Peyer's patch (tissue), 4 donors: ENCODE measurements at regions not wholly inside any gene's neighbourhood (a gene's known extent, or its start where the extent isn't known, plus 50 kb on each side); places are given as distances from the start of the nearest gene placed in this dataset.

Experiments used
- DNase-seq, 3 donors: peaks; one replicate each; pipeline ENCODE4 v3.0.0-alpha.2; 2017 to 2019
- H3K27ac ChIP-seq, 4 donors: fragments of 200-600 bp; sonication (generic); one replicate each; pipeline ENCODE4 v1.5.1; 2016 to 2019
- H3K27me3 ChIP-seq, 2 donors: fragments of 200-600 bp; sonication (generic); one replicate each; pipeline ENCODE4 v1.5.1; 2019
- H3K36me3 ChIP-seq, 3 donors: fragments of 200-600 bp; sonication (generic); one replicate each; pipeline ENCODE4 v1.5.1; 2016 to 2019
- H3K4me1 ChIP-seq, 4 donors: fragments of 200-600 bp; sonication (generic); one replicate each; pipeline ENCODE4 v1.5.1; 2016 to 2019
- H3K4me3 ChIP-seq, 4 donors: fragments of 200-600 bp; sonication (generic); 1 replicate in 3 of 4; 2 replicates in 1 of 4; pipeline ENCODE4 v1.5.1; 2016 to 2019; ENCODE audit warnings: mild to moderate bottlenecking in 1 of 4
- H3K9me3 ChIP-seq, 4 donors: fragments of 200-600 bp; sonication (generic); one replicate each; pipeline ENCODE4 v1.5.1; 2016 to 2019; ENCODE audit warnings: mild to moderate bottlenecking in 1 of 4
- CTCF ChIP-seq, 6 experiments: fragments of 450-650 bp in 4 of 6; fragments of 200-600 bp in 2 of 6; sonication (generic) in 1 of 6; IDR thresholded peaks; one replicate each; pipeline ENCODE4 v1.5.1; 2017 to 2019; ENCODE audit warnings: antibody characterized with exemption in 6 of 6, mild to moderate bottlenecking in 3 of 6, moderate library complexity in 1 of 6
- POLR2A ChIP-seq, 2 donors: fragments of 450-650 bp; IDR thresholded peaks; one replicate each; pipeline ENCODE4 v1.5.1; 2017; ENCODE audit warnings: antibody characterized with exemption in 2 of 2, mild to moderate bottlenecking in 2 of 2, moderate library complexity in 2 of 2

DNA sequence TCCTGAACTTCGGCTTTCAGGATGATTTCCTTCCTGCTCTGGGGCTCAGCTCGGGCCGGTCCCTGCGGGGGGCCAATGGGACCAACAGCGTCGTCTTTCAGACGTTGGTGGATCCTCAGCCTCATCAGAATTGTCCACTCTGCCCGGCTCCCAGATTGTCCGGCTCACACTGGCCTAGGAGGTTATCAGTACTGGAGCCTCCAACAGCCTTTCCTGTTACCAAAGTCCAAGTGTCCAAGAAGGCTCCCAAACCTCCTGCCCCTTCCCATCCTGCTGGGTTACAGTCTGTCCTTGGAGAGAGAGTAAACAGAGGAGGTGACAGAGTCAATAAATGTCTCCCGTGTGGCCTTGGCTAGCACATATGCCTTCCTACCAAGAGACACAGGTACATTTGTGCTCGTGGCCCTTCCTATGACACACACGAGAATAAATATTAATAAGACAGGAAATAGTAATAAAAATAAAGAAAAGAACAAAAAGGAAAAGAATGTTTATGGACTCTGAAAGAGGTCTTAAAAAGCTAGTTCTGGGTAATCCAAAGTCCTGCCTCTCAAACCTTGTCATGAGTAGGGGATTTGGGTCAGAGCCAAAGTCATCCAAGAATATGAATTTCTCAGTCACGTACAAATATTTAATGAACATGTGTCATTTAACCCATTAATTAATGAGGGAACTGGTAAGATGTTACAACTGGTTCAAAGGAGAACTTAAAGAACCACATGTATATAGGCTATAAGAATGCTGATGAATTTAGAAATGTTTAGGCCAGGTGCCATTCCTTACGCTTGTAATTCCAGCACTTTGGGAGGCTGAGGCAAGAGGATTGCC is 80.8 kb upstream of the SLC2A1 start:
- no peaks in the 10 kb centered on the region for H3K36me3 ChIP-seq
- no peak overlapping the region for H3K4me3 ChIP-seq
- no peak for DNase-seq
- no peaks in the 10 kb centered on the region for H3K27me3 ChIP-seq
- H3K4me1 ChIP-seq = peaks cover 0 to 8% (median 3%) of the 10 kb centered on the region in 4 donors
- H3K9me3 ChIP-seq = no peaks in the 10 kb centered on the region
- H3K27ac ChIP-seq = no peak overlapping the region
- no peak for TF ChIP-seq POLR2A (IDR thresholded peaks at IDR 0.05)
- no peak for TF ChIP-seq CTCF (IDR thresholded peaks at IDR 0.05)

DNA sequence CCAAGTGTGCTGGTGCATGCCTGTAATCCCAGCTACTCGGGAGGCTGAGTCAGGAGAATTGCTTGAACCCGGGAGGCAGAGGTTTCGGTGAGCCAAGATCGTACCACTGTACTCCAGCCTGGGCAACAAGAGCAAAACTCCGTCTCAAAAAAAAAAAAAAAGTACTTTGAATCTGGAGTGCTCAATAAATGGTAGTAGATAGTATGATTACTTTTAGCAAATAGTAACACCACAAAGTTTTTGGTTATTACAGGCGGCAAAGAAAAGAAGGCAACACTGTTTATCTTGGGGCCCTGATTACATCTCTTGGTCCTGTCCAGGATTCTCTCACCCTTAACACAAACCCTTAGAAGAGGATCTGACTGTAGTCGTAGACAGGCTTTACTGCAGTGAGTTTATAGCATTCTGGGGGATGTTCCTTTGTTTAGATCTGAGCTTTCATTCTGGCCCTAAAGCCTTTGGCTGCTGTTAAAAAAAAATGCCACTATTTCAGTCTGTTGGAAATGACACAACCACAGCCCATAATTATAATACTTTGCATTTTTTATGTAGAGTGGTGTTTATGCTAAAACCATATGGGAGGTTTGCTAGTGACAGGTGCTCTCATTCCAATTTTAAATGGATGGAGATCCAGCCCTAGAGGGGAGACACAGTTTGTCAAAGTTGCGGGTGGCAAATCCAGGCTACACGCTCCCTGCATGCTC is 79.7 kb upstream of the SLC2A1 start:
- Histone ChIP-seq H3K9me3 (no peaks in the 10 kb centered on the region), H3K27ac (no peak overlapping the region), H3K4me1 (peaks cover 0 to 14% (median 3%) of the 10 kb centered on the region in 4 donors), H3K27me3 (no peaks in the 10 kb centered on the region), H3K36me3 (no peaks in the 10 kb centered on the region), H3K4me3 (no peak overlapping the region)
- no peak for DNase-seq
- no peak for TF ChIP-seq CTCF (IDR thresholded peaks at IDR 0.05)
- TF ChIP-seq POLR2A (IDR thresholded peaks at IDR 0.05) = no peak

- no peak for DNase-seq
- Histone ChIP-seq H3K27me3 (no peaks in the 10 kb centered on the region), H3K36me3 (no peaks in the 10 kb centered on the region), H3K9me3 (no peaks in the 10 kb centered on the region), H3K4me1 (peaks cover 0 to 14% (median 3%) of the 10 kb centered on the region in 4 donors), H3K4me3 (no peak overlapping the region), H3K27ac (no peak overlapping the region)
- TF ChIP-seq POLR2A (IDR thresholded peaks at IDR 0.05) = no peak
- no peak for TF ChIP-seq CTCF (IDR thresholded peaks at IDR 0.05)
Measured at GRCh38 chr1:43037466-43037865, 78.8 kb upstream of the SLC2A1 start.

- Histone ChIP-seq H3K27ac (no peak overlapping the region), H3K36me3 (no peaks in the 10 kb centered on the region), H3K4me3 (no peak overlapping the region), H3K4me1 (peaks cover 0 to 14% (median 3%) of the 10 kb centered on the region in 4 donors), H3K9me3 (no peaks in the 10 kb centered on the region), H3K27me3 (no peaks in the 10 kb centered on the region)
- no peak for DNase-seq
- TF ChIP-seq CTCF (IDR thresholded peaks at IDR 0.05) (no peak), POLR2A (IDR thresholded peaks at IDR 0.05) (no peak)
Measured at GRCh38 chr1:43036932-43037331, 78.3 kb upstream of the SLC2A1 start.

- Histone ChIP-seq H3K4me3 (no peak overlapping the region), H3K9me3 (no peaks in the 10 kb centered on the region), H3K27ac (no peak overlapping the region), H3K4me1 (peaks cover 0 to 14% (median 3%) of the 10 kb centered on the region in 4 donors), H3K27me3 (no peaks in the 10 kb centered on the region), H3K36me3 (no peaks in the 10 kb centered on the region)
- no peak for DNase-seq
- TF ChIP-seq CTCF (IDR thresholded peaks at IDR 0.05) (no peak), POLR2A (IDR thresholded peaks at IDR 0.05) (no peak)
Measured at GRCh38 chr1:43035821-43036741, 77.4 kb upstream of the SLC2A1 start.
